ENCODE measurements at regions not wholly inside any gene's neighbourhood (a gene's known extent, or its start where the extent isn't known, plus 50 kb on each side); places are given as distances from the start of the nearest gene placed in this dataset.

- no peak for TF ChIP-seq POLR2A (IDR thresholded peaks at IDR 0.05)
- TF ChIP-seq CTCF (IDR thresholded peaks at IDR 0.05): no peak
- Histone ChIP-seq H3K4me3 (no peak overlapping the region), H3K27me3 (no peaks in the 10 kb centered on the region), H3K27ac (no peak overlapping the region), H3K4me1 (no peaks in the 10 kb centered on the region), H3K9me3 (no peaks in the 10 kb centered on the region), H3K36me3 (no peaks in the 10 kb centered on the region)
- DNase-seq: no peak
Measured at GRCh38 chr4:73001885-73002284, 67.6 kb downstream of the COX18 start.

GRCh38 chr4:72997409-72997808, 72.1 kb downstream of the COX18 start:
- Histone ChIP-seq H3K36me3 (no peaks in the 10 kb centered on the region), H3K27ac (no peak overlapping the region), H3K4me1 (no peaks in the 10 kb centered on the region), H3K4me3 (no peak overlapping the region), H3K27me3 (no peaks in the 10 kb centered on the region), H3K9me3 (no peaks in the 10 kb centered on the region)
- no peak for DNase-seq
- TF ChIP-seq CTCF (IDR thresholded peaks at IDR 0.05) (no peak), POLR2A (IDR thresholded peaks at IDR 0.05) (no peak)

GRCh38 chr4:72994670-72995069, 74.8 kb downstream of the COX18 start:
- Histone ChIP-seq H3K9me3 (no peaks in the 10 kb centered on the region), H3K27ac (no peak overlapping the region), H3K4me1 (no peaks in the 10 kb centered on the region), H3K27me3 (no peaks in the 10 kb centered on the region), H3K36me3 (no peaks in the 10 kb centered on the region), H3K4me3 (no peak overlapping the region)
- no peak for DNase-seq
- TF ChIP-seq POLR2A (IDR thresholded peaks at IDR 0.05) (no peak), CTCF (IDR thresholded peaks at IDR 0.05) (no peak)

- H3K4me3 ChIP-seq: no peak overlapping the region
- TF ChIP-seq CTCF (IDR thresholded peaks at IDR 0.05) (no peak), POLR2A (IDR thresholded peaks at IDR 0.05) (no peak)
- DNase-seq: no peak
- no peaks in the 10 kb centered on the region for H3K27me3 ChIP-seq
- H3K4me1 ChIP-seq: no peaks in the 10 kb centered on the region
- no peak overlapping the region for H3K27ac ChIP-seq
- no peaks in the 10 kb centered on the region for H3K36me3 ChIP-seq
- H3K9me3 ChIP-seq: no peaks in the 10 kb centered on the region
Measured at GRCh38 chr4:72993876-72994275, 75.6 kb downstream of the COX18 start.

- H3K9me3 ChIP-seq: no peaks in the 10 kb centered on the region
- no peak for TF ChIP-seq POLR2A (IDR thresholded peaks at IDR 0.05)
- no peak for TF ChIP-seq CTCF (IDR thresholded peaks at IDR 0.05)
- DNase-seq: no peak
- H3K27ac ChIP-seq: no peak overlapping the region
- H3K27me3 ChIP-seq: no peaks in the 10 kb centered on the region
- no peaks in the 10 kb centered on the region for H3K4me1 ChIP-seq
- H3K4me3 ChIP-seq: no peak overlapping the region
- no peaks in the 10 kb centered on the region for H3K36me3 ChIP-seq
Measured at GRCh38 chr4:72991873-72992272, 77.6 kb downstream of the COX18 start.

Data from Peyer's patch (tissue), 4 donors.